GM19324 (cell line): ENCODE measurements at regions not wholly inside any gene's neighbourhood (a gene's known extent, or its start where the extent isn't known, plus 50 kb on each side); places are given as distances from the start of the nearest gene placed in this dataset.

Source experiments
- ATAC-seq: cut with Tn5 transposase; IDR thresholded peaks from one replicate; pipeline ENCODE4 v1.9.1; 2021; ENCODE audit warnings: mild to moderate bottlenecking, moderate library complexity; ENCODE audit not compliant: unreplicated experiment, low FRiP score

DNA sequence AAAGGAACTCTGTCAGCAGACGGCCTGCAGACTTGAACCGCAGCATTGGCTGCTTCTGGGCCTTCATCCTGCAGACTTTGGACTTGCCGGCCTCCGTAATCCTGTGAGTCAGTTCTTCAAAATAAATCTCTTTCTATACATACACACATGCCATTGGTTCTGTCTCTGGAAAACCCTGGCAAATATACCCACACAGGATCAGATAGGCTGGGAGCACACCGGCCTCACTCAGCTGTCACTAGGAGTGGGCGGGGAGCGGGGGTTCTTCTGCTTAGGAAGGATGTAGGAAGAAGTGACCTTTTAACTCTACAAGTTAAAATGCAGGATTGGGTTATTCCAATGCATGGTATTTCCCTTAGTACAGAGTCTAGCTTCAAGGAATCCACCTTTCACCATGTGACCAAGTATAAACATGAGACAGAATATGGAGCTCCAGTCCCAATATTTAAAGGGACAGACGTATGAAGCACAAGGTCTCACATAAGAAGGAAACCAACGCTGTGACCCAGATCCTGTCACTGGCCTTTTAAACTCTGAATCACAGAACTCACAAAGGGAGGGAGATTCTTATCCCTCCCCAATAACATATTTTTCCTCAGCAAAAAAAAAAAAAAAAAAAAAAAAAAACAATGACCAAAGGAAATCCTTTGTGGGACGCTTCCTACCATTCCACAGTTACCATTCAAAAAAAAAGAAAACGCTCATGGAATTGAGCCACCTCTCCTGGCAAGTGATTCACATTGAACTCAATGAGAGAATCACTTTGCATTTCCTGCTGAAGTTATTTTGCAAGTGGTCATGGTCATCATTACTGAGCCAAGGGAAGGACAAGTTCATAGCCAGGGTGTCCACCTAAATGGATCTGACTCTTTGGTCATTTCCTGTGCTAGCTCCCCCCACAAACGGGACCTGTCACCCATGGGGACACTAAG, 352.9 kb downstream of the FOXO1 start:
- ATAC-seq = no peak

DNA sequence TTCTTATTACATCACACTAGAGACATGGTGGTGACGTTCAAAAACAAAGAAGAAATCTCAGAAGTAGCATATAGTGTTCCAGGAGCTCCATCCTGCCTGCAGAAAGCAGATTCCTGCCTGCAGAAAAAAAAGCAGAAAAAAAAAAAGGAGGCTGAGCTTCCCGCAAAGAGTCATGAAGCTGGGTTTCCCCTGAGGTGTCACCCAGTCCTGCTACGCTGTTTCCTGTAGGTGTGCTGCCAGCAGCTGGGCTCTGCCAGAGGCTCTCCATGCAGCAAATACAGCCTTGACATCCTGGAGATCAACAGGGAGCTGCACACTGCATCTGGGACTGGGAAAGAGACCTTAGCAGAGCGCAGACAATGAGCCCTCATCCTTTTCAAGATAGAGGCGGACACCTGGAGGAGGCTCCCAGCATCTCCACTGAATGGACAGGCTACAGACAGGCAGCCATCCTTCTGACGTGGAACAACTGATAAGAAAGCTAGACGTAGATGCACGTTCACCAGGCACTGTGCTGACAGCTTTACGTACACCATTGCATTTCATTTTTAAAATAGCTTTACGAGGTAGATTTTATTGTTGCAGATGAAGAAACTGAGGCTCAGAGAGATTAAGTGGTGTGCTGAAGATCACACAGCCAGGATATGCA, 350.9 kb downstream of the FOXO1 start:
- ATAC-seq = no peak

DNA sequence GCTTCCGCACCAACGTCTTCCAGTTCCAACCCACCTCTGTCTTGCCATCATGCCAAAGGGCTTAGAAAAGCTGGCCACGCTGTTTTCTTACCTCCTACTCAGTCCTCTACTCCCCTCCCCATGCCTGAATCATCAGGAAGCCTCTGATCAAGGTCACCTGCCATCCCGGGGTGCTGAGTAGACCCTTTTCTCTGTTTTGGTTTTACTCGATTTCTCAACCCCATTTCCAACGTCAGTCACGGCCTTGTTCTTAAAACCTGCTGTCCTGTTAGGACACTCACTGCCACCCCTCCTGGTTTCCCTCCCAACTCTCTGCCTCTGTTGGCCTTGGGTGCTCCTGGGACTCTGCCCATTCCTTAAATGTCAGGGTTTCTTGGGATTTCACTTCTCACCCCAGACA, 350.1 kb downstream of the FOXO1 start:
- ATAC-seq = no peak

DNA sequence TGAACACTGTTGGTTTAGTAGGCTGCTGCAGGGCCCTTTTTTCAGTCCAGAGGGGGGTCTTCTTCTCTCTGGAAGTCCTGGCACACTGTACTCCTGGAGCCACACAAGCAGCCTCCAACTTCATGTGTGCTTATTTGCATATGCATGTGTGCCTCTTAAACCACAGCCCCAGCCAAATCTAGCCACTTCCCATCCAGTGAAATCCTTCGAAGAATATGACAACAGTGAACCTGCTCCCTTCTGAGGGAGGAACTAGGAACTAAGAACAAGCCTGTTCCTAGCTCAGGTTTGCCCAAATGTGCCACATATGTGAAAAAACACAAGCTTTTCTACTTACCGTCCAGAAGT, 348.5 kb downstream of the FOXO1 start:
- ATAC-seq = no peak

DNA sequence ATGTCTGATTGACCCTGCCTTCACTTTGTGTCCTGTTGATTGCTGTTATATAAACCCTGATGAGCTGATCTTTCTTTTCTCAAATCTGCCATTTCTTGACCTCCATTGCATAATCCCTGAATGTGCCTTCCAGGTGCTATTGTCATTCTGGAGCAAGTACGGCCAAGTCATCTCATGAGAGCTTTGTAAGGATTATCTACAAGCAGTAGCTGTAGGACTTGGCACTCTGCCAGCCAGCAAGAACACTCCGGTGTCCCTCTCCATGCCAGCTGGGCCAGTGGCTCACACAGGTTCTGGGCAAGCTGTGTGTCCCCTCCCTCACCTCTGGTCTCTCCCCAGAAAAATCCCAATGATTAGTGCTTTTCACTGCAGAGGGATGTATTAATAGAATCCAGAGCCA, 348.1 kb downstream of the FOXO1 start:
- ATAC-seq = no peak

DNA sequence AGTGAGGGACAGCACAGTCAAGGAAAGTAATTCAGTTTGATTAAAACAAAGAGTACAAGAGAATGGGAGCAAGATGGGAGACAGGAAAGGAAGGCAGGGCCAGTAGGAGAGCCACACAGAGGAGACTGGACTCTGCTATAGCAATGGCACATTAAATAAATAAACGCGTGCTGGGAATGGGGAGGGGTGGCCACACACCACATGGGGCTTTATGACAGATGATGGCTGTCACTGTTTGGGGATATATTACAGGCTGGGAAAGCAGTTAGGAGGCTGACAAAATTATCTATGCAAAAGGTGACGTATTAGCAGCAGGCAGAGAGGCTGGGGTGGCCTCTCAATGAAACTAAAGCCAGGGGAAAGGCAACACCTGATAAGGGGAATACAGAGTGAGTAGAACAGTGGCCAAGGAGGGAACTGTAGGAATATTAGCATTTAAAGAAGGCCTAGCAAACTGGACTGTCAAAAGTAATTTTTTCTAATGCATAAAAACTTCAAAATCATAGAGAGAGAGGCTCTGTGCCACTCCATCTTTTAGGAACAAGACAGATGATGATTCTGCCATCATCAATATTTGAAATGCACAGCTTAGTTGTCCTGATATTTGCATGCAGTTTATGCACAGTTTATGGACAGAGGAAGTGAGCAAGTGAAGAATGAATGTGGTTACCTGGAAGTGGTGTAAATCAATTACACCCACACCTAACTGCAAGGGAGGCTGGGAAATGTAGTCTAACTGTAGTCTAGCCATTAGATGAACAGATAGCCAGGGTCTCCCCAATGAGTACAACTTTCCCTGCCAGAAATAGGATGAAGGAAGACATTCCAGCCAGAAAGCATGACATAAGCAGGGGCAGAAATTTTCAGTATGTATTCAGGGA, 346.5 kb downstream of the FOXO1 start:
- ATAC-seq = no peak

DNA sequence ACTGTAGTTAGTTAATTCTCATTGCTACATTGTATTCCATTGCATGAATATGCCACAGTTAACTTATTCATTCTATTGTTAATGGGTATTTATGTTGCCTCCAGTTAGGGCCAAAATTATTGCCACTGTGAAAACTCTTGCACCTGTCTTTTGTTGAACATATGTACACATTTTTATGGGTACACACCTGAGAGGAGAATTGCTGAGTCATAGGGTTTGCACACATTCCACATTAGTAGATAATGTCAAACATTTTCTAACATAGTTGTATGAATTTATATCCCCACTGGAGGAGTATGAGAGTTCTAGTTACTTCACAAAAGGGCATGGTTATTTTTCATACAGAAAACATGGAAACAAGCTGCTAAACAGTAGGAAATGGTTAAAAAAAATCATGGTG, 338.4 kb downstream of the FOXO1 start:
- ATAC-seq = no peak

DNA sequence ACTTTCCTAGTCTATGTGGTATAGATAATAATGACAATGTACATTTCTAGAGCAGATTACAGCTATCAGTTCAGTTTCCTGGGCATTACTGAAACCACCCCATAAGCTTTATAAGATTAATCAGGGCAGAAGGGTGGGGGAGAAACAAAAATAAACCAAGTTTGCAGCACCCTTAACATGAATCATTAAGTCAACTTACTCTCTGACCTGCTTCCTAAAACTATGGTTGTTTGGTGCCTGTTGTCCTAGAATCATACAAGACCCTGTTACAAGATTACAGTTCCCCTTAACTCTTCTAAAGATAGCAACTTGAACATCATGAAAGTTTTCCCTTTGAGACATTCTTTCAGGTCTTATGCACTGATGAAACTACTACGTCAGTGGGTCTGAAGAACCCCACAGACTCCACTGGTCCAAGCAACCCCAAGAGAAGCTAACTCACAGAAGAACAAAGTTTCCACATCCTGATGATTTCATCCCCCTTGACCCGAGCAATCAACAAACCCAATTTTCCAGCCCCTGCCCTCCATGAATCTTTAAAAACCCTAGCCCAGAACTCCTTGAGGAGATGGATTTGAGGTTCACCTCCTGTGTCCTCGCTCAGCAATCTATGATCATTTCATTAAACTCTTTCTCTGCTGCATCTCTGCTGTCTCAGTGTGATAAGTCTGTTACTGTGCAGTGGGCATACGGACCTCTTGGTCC, 336.5 kb downstream of the FOXO1 start:
- no peak for ATAC-seq

DNA sequence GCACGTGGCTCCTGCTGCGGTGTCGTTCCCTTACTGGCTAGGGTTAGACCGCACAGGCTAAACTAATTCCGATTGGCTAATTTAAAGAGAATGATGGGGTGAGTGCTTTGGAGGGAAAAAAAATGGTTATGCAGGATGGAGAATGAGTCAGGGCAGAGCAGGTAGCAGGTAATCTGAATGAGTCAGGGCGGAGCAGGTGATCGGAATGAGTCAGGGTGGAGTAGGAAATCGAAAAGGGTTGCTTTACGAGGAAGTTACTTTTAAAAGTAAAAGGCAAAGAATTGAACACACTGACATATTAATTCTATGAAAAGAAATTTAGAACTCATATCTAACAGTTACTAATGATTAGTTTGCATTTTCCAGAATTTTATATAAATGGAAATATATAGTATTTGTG, 335.5 kb downstream of the FOXO1 start:
- ATAC-seq = no peak

DNA sequence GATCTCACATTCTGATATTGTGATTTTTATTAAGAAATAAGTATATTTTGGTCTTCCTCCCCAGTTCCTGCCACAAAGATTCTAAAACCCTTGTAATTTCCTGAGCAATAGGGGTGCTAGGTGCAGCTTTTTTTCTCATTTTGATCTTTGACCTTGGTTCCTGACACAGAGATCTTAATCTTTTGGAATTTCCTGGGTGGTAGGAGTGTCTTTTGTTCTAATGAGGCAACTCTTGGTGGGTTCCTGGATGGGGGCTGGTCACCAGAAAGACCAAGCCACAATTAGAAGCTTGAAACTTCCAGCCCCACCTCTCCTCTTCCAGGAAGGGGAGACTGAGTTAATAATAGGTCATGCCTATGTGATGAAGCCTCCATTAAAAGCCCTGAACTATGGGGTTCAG, 334.6 kb downstream of the FOXO1 start:
- ATAC-seq = no peak

DNA sequence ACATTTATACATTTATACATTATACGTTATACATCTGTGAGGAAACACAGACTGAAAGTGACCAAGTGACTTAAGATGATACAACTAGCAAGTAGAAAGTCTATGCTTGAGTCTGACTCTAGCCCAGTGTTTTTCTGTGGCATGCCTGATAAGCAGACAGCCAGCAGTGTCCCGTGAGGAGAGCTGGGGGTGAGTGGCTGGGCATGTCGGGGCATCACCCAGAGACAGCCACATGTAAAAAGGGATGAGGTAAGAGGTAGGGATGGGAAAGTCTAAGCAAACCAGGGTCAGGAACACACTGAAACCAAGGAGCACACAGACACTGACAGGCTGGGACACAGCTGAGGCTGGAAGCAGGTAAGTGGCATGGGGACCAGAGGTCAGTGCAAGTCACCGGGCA, 333.2 kb downstream of the FOXO1 start:
- no peak for ATAC-seq

DNA sequence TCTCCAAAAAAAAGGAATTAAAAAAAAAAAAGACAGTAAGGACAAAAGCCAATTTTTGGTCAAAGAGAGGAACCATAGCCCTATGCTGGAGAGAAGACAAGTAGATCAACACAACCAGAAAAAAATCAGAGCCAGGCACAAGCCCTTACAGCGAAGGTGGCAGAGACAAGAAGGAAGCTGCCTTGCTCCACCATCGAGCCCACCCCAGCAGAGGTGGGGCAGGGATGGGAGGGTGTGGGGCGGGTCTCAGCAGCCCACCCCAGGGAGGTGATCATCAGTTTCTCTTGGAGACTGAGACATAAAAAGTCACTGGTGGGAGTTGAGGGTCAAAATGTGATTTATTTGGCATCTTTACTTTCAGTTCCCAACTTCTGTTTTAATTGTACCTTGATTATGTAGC, 332.4 kb downstream of the FOXO1 start:
- ATAC-seq = no peak

DNA sequence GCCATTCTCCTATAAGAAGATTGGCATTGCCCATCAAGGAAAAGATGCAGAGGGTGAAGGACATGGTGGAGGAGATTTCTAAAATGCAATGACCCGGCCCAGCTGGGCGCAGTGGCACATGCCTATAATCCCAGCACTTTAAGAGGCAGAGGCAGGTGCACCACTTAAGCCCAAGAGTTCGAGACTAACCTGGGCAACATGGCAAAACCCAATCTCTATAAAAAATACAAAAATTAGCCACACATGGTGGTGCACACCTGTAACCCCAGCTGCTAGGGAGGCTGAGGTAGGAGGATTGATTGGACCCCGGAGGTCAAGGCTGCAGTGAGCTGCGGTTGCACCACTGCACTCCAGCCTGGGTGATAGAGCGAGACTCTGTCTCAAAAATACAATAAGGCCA, 331.8 kb downstream of the FOXO1 start:
- ATAC-seq = no peak

DNA sequence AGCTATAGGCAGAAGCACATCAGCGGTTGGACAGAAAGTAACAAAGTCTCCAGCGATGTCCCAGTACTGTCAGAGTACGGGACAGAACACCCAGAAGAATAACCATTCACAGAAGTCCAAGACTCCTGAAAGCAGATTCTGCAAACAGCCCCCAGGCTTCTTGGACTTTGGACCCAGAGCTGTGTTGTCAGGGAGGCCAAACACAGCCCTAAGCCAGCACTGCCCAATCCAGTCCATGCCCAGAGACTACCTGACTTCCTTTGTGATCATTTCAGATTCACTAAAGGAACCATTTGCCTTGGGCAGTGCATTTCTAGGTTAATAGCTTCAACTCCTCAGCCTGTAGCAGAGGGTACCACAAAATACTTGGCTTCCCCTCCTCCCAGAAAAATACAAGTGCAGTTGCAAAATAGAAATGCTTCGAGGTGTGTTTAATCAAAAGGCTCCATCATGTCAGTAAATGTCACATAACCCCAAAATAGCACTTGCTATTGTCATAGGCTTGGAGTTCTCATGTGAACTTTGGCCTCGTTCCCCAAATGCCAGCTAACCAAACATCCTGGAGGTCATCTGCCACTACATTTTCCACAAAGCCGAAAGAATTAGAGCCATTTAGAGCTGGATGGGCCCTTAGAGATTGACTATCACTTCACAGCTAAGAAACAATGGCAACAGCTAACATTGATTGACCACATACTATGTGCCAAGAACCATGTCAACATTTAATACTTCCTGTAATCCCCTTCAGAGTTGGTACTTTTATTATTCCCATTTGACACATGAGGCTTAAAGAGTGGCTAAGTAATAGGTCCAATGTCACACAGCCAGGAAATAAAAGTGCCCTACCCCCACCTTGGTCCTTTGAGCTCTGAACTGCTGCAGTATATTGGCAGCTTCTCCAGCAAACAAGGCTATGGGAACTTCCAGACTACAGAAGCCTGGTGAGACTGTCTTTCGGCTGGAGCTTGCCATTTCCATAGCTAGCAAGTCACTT, 329.9 kb downstream of the FOXO1 start:
- no peak for ATAC-seq

DNA sequence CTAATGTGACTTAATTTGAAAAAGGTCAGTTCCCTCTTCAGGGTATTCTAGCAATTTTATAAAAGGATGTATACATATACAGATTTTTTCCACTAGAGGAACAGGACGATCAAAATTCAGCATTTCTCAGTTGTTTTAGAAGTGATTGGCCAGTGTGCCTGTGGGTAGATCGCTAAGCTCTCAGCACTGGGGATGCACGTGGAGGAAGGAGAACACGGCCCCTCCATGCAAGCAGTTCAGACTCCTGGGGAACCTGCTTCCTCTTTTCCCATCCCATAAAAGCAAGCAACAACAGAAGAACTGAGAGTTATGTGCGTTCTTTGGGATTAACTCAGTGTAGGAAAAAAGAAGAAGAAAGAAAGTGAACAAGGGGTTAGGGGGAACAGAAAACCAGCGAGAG, 328.8 kb downstream of the FOXO1 start:
- ATAC-seq = no peak

DNA sequence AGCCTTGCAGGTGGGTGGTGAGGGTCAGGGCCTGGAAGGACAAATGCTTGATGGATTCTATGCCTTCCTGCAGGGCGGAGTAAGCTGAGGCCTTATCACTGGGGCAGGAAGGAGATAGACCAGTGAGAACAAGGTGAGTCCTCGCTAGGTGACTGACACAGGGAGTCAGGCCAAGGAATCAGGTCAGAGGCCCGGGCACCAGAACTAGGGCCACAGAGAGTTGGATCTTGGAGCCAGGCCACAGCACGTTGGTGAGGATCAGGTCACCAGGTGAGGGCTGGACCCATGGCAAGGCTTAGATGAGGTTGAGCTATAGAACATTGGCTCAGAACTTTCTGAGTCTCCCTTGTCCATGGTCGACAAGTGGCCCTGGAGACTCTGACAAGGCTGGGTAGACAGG, 328.2 kb downstream of the FOXO1 start:
- ATAC-seq = no peak

DNA sequence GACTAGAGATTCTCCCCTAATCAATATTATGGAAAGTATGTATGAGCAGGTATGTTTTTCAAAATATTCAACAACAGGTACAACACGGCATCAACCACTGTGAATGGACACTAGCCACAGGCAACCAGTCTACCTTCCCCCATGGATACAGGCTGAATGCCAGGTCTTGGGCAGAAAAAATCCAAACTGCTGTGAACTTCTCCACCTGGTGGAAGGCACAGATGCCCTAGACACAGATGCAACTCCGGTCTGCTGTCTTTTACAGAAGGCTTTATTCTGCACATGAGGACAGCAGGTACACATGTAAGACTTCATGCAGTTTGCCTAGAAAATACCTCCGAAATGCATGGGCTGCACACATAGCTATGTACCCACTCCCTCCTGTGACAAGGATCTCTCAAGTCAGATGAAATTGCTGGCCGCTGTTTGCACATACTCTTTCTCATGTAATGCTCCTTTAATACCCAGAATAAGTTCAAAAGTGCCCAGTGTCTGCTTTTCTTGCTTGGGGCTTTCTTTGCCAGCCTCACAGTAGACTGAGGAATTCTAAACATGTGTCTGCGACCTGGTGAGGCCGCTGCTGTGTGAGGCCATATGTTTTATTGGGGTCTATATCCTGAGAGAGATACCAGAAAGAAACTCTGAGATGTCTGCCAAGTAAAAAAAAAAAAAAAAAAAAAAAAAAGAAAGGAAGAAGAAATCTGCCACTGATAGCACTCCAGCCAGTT, 325.9 kb downstream of the FOXO1 start:
- ATAC-seq = no peak

DNA sequence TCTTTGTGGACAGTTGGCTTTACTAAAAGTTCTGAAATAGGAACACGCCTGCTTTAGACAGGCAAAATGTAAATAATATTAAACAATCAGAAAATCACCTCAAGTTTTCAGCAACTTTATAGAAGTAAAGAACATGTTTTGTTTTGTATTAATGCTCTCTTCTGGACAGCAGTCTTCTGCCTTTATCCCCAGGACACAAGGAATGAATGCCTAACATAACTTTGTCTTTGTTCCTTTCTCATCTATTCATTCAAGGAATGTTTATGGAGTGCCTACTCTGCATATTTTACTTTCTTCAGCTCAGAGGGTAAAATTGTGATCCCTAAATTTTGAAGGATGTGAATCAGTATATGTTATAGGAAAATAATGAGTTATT, 325.4 kb downstream of the FOXO1 start:
- ATAC-seq = no peak

DNA sequence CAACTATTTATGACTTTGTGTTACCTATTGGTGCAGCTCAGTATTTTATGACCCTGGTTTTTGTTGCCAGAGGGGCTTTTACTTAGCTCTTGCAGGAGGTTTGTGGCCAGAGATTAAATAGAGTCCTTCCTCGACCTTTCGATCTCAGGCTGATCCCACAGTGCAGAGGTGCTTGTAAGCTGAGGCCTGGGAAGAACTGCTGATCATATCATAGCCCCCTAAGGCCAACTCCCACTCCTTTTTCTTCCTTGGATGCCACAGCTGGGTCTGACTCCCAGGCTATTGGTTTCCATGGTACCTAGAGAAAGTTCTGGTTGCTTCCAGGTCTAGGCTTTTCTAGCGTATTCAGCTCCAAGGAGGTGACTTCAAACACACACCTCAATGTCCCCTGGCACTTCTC, 324.9 kb downstream of the FOXO1 start:
- no peak for ATAC-seq
